ENCODE measurements at regions not wholly inside any gene's neighbourhood (a gene's known extent, or its start where the extent isn't known, plus 50 kb on each side); places are given as distances from the start of the nearest gene placed in this dataset.

GRCh38 chr3:21839176-21839575 lies 88.2 kb upstream of the ZNF385D start:
- H3K4me1 ChIP-seq = no peaks in the 10 kb centered on the region
- DNase-seq = no peak
- no peak overlapping the region for H3K27ac ChIP-seq
- peaks cover 0 to 8% of the 10 kb centered on the region in 2 donors for H3K9me3 ChIP-seq
- in situ Hi-C loops (cut with MboI; ENCODE audit: low pct_ligation_motif_present in 1 of 4, low pct_unique_long_range_greater_than_20kb in 1 of 4, low sequenced_read_pairs in 3 of 4) = no loop called here
- H3K36me3 ChIP-seq = no peaks in the 10 kb centered on the region
- TF ChIP-seq POLR2A (IDR thresholded peaks at IDR 0.05) (no peak), POLR2AphosphoS5 (IDR thresholded peaks at IDR 0.05) (no peak), EP300 (IDR thresholded peaks at IDR 0.05; ENCODE audit: low read depth) (no peak)
- TF ChIP-seq, protein P1, sequence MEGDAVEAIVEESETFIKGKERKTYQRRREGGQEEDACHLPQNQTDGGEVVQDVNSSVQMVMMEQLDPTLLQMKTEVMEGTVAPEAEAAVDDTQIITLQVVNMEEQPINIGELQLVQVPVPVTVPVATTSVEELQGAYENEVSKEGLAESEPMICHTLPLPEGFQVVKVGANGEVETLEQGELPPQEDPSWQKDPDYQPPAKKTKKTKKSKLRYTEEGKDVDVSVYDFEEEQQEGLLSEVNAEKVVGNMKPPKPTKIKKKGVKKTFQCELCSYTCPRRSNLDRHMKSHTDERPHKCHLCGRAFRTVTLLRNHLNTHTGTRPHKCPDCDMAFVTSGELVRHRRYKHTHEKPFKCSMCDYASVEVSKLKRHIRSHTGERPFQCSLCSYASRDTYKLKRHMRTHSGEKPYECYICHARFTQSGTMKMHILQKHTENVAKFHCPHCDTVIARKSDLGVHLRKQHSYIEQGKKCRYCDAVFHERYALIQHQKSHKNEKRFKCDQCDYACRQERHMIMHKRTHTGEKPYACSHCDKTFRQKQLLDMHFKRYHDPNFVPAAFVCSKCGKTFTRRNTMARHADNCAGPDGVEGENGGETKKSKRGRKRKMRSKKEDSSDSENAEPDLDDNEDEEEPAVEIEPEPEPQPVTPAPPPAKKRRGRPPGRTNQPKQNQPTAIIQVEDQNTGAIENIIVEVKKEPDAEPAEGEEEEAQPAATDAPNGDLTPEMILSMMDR (IDR thresholded peaks at IDR 0.05) = no peak
- no peaks in the 10 kb centered on the region for H3K27me3 ChIP-seq
- intact Hi-C loops (cut with DNase I; ENCODE audit: low total_unique reads) = no loop called here
- no peak overlapping the region for H3K4me3 ChIP-seq
- WGBS, 2 donors (ENCODE audit: low coverage in 1 of 2) = 60 to 67% methylated on average over 1 of the region's 1 CpG

- Histone ChIP-seq H3K4me3 (no peak overlapping the region), H3K27ac (no peak overlapping the region), H3K27me3 (no peaks in the 10 kb centered on the region), H3K36me3 (no peaks in the 10 kb centered on the region), H3K9me3 (peaks cover 0 to 8% of the 10 kb centered on the region in 2 donors), H3K4me1 (no peaks in the 10 kb centered on the region)
- intact Hi-C loops (cut with DNase I; ENCODE audit: low total_unique reads) (no loop called here), in situ Hi-C loops (cut with MboI; ENCODE audit: low pct_ligation_motif_present in 1 of 4, low pct_unique_long_range_greater_than_20kb in 1 of 4, low sequenced_read_pairs in 3 of 4) (no loop called here)
- WGBS, 2 donors (ENCODE audit: low coverage in 1 of 2) = 93 to 95% methylated on average over 3 of the region's 3 CpGs
- DNase-seq = no peak
- TF ChIP-seq POLR2A (IDR thresholded peaks at IDR 0.05) (no peak), POLR2AphosphoS5 (IDR thresholded peaks at IDR 0.05) (no peak), EP300 (IDR thresholded peaks at IDR 0.05; ENCODE audit: low read depth) (no peak)
- TF ChIP-seq, protein P1 (IDR thresholded peaks at IDR 0.05) = no peak
Measured at GRCh38 chr3:21839592-21839991, 88.6 kb upstream of the ZNF385D start.

- in situ Hi-C loops (cut with MboI; ENCODE audit: low pct_ligation_motif_present in 1 of 4, low pct_unique_long_range_greater_than_20kb in 1 of 4, low sequenced_read_pairs in 3 of 4) = no loop called here
- TF ChIP-seq POLR2AphosphoS5 (IDR thresholded peaks at IDR 0.05) (no peak), EP300 (IDR thresholded peaks at IDR 0.05; ENCODE audit: low read depth) (no peak), POLR2A (IDR thresholded peaks at IDR 0.05) (no peak)
- TF ChIP-seq, protein P1 (IDR thresholded peaks at IDR 0.05) = no peak
- H3K9me3 ChIP-seq = no peaks in the 10 kb centered on the region
- H3K36me3 ChIP-seq = no peaks in the 10 kb centered on the region
- H3K4me3 ChIP-seq = no peak overlapping the region
- H3K4me1 ChIP-seq = no peaks in the 10 kb centered on the region
- H3K27me3 ChIP-seq = no peaks in the 10 kb centered on the region
- WGBS, 2 donors (ENCODE audit: low coverage in 1 of 2) = 49 to 65% methylated on average over 2 of the region's 2 CpGs
- intact Hi-C loops (cut with DNase I; ENCODE audit: low total_unique reads) = loop anchor here (2.0 kb wide), 1 partner anchor 42 kb away; no protein-coding TSS in a partner anchor
- no peak for DNase-seq
- H3K27ac ChIP-seq = no peak overlapping the region
Measured at GRCh38 chr3:21847005-21847404, 96.0 kb upstream of the ZNF385D start.

GRCh38 chr3:21859124-21860081 lies 108.4 kb upstream of the ZNF385D start:
- no peak for TF ChIP-seq POLR2A (IDR thresholded peaks at IDR 0.05)
- TF ChIP-seq POLR2AphosphoS5 (IDR thresholded peaks at IDR 0.05) = no peak
- TF ChIP-seq, protein P1 (IDR thresholded peaks at IDR 0.05) = no peak
- no peak for TF ChIP-seq EP300 (IDR thresholded peaks at IDR 0.05; ENCODE audit: low read depth)
- no peak for DNase-seq
- WGBS, 2 donors (ENCODE audit: low coverage in 1 of 2) = 66% methylated on average over 8 to 10 of the region's 10 CpGs

More at GRCh38 chr3:21859124-21860081, 108.4 kb upstream of the ZNF385D start:
- Histone ChIP-seq H3K27me3 (no peaks in the 10 kb centered on the region), H3K4me1 (no peaks in the 10 kb centered on the region), H3K9me3 (peaks cover 0 to 3% of the 10 kb centered on the region in 2 donors), H3K4me3 (no peak overlapping the region), H3K36me3 (no peaks in the 10 kb centered on the region), H3K27ac (no peak overlapping the region)
- intact Hi-C loops (cut with DNase I; ENCODE audit: low total_unique reads) = no loop called here
- in situ Hi-C loops (cut with MboI; ENCODE audit: low pct_ligation_motif_present in 1 of 4, low pct_unique_long_range_greater_than_20kb in 1 of 4, low sequenced_read_pairs in 3 of 4) = loop anchor here in 1 of 4 donors (25.0 kb wide), 1 partner anchor 97 kb away; the partner anchor contains the start of gene ZNF385D
